HG03575 (cell line): ENCODE measurements at regions not wholly inside any gene's neighbourhood (a gene's known extent, or its start where the extent isn't known, plus 50 kb on each side); places are given as distances from the start of the nearest gene placed in this dataset.

ENCODE experiments used
- ATAC-seq: cut with Tn5 transposase; IDR thresholded peaks from one replicate; pipeline ENCODE4 v1.9.1; 2021; ENCODE audit not compliant: unreplicated experiment, insufficient number of reproducible peaks, low FRiP score; ENCODE audit errors: extremely low read depth

DNA sequence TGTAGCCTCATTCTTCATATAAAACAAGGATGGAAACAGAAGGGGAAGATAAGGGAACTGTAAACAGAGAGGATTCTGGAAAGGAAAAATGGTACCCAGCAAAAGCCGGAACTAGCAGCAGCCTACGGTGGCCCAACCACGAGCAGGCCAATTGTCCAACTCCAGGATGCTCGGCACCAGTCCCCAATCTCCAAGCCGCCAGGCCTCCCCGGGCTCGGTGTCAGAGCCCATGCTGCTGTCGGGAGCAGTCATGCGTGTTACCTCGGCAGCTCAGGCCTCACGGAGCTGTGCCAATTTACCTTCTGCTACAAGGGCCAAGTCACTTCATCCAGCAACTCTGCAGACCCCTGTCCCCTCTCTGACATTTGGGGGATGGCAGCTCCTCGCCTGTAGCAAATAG, 130.8 kb downstream of the ZBTB18 start:
- no peak for ATAC-seq

DNA sequence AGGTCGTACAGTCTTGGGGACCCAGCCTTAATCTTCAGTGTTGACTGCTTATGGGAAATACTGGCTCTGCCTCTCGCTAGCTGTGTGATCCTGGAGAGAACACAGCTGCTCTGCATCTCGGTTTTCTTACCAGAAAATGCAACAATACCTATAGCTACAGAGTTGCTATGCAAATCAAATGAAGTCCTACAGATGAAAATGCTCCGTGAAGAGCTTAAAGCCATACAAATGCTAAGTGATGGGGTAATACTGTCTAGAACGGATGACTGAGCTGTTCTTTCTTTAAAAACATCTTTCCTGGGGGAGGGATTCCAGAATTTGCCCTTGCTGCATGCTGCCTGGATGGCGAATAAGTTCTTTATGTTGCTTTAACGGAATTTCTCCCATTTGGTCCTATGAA, 132.0 kb downstream of the ZBTB18 start:
- no peak for ATAC-seq

DNA sequence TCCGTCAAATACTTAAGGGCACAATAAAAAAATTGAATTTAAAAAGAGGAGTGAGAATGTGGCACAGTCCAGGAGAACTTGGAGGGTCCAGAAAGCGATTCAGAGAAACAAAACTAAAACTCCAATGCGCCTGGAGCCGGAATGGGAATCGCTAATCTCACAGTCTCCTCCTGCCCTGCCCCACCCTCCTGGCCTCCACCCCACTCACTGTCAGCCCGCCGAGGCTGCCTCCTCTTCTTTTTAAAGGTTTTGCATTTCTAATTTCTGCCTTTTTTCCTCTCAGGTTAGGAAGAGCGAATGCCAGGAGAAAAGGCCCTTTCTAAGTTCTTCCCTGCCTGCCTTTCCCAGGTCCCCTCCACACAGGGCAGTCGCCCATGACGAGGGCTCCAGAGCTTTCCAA, 135.3 kb downstream of the ZBTB18 start:
- ATAC-seq = no peak

DNA sequence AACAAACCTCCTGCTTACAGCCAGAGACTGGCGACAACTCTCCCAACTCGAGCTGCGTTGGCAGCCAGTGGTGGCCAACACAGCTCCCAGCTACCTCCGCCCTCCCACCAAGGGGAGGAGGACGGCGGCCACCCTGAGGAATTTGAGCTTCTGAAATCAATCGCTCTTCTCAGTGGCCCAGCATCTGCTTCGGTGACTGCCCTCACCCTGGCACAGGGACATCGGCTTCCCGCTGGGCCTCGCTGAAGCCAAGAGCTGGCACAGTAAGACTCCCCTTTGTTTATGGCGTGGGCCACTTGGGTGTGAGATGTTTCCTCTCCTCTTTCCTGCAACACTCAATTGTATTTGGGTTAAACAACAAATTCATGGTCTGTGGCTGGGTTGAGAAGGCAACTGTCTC, 136.2 kb downstream of the ZBTB18 start:
- no peak for ATAC-seq

DNA sequence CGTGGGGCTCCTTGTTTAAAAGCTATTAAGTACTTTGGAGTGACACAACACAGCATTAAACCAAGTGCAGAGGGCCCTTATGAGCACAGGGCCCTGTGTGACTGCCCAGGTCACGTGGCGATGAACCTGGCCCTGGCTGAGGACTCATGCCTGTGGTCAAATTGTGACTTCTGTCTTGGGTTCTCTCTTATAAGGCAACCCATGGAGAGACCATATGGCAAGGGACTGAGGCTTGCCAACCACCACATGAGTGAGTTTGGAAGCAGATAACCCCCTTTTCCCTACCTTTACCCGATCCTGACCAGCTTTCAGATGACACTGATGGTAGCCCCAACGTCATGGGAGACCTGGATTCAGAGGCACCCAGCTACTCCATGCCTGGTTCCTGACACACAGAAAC, 140.5 kb downstream of the ZBTB18 start:
- ATAC-seq = no peak

DNA sequence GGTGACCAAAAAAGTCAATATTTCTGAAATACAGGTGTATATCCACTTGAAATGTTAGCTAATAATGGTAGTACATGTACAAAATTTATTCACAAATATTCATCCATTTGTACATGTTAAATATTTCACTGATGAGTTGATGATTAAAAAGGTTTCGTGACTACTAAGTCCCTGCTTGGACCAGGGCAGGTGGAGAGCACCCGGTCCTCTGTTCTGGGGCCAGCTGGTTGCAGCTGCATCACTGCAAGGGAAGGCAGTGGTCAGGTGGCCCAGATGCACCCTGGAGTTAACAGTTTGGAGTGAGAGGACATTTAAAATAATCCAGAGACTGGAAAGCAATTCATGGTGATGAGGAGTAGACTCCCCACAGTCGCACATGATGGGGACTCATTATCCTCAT, 141.2 kb downstream of the ZBTB18 start:
- ATAC-seq = no peak

DNA sequence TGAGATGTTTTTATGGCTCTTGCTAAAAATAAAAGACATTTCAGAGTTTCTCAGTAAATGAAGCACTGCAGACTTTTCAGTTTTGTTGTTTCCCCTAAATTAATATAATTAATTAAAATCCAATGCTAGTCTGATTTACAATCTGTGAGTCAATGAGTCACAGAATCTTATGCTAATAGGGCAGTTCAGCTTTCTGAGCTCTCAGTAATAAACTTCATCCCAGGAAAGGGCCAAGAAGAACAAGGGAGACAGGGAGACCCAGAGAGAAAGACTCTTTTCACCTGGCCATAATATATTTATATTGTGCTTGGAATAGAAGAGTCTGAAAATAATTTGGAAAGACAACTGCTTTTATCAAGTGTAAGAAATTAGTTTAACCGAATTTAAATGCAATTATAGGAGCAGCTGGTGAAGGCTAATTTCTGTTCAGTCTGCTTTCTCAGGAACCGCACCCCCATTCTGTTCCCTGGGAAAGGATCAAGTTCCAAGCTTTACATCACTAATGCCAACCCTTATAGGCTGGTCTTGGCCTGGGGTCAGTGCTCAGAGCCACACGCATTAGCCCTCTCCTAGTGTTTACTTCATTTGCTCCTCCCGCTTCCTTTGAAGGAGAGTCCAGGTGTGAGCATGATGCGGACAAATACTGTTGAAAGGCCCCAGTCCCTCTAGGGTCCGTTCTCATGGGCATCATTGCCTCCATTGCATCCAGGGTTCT, 145.6 kb downstream of the ZBTB18 start:
- no peak for ATAC-seq

DNA sequence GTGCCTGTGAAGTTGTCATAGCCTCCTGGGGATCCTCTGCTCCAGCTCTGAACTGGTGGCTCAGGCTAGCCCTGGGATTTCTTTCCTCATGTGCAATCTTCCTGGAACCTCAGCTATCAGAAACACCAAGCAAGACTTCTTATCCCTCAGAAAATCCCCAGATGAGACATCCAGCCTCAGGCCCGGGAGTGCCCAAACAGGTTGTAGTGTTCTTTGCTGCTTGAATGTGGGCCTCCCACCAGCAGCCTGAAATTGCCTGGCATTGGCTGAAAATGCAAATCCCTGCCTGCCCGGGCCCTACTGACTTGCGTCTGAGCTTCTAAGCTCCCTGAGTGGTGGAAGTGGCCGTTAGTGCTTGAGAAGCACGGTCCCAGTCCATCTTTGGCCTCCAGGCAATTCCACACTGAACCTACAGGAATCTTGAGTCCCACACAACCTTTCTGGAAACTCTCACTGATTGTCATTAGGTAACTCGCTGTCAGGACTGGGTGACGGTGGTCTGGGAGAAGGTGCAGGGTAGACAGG, 146.8 kb downstream of the ZBTB18 start:
- ATAC-seq = no peak

DNA sequence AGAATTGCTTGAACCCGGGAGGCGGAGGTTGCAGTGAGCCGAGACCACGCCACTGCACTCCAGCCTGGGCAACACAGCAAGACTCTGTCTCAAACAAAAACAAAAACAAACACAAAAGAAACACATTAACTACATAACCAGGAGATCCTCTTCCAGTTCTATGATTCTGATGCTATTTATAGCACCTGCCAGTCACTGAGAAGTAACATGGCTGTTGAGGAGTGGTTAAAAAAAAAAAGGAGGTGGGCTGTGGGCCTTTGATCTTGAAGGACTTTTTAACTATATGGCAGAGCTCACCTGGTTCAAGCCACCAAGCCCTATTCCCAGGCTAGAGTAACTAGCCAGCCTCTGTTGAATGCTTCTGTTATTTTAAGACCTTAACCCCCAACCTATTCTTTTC, 148.8 kb downstream of the ZBTB18 start:
- ATAC-seq = no peak

DNA sequence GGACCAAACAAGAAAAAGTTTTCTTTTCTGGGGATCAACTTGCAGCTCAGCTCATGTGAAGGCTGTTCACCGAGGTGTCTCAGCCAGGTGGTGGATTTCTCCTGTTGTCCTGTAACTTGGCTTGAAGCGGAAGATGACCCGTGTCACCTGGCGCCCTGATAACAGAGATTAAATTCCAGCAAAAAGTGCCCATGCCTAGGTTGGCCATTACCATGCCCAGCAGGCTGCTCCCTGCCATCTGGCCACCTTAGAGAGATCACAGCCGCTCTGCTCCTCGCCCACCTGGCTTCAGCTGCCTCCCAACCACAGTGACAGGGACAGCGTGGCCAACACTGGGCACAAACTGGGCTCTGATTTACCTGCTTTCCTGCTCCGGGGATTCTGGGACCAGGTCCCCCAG, 149.5 kb downstream of the ZBTB18 start:
- ATAC-seq = no peak

DNA sequence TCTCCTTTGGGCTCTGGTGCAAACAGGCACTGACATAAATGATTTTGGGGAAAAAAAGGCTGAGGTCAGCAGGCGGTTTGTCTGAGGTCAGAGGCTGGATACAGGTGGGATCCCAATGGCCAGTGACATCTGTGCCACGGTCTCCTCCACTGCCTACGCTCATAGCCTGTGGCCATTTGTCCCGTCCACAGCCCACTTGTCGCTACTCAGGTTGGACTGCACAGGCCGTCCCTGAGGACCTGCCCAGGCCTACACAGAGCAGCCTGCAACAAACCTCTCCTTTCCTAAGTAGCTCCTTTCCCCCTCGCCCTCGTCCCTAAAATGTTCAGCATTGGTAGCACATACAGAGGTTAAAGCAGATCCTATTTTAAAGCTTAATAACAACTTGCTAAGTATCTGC, 150.7 kb downstream of the ZBTB18 start:
- ATAC-seq = no peak

DNA sequence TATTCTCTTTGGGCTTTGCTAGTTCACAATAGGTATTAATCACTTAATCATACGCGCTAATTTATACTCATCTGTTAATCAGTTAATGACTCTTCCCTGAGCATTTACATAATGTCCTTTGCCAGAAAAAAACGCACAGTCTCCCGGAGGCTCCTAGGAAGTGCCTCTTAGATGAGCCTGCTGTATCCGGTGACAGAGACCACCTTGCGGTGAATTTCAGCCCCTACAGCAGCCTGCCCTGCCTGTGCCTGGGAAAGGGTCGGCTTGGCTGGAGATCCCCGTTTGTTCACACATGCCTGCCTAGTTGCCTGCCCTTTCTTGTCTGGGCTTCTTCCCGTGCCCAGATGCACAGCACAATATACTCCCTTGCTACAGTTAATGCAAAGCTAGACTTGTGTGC, 152.9 kb downstream of the ZBTB18 start:
- no peak for ATAC-seq

DNA sequence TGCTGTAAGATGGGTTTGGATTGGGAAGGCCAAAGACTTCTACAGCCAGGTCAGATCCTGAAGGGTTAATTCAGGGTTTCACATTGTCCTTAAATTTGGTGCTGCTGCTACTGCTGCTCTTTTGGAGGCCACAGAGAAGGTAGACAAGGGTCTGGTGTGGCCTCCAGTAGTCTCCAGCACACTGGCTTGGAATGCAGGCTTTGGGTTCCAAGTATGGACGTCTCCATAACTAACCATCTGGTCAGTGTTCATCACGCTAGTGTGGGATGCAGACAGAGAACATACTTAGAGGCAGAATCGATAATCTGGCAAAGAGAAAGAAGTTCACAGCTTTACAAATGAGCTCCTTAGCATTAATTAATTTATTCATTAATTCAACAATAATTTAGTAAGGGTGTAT, 154.1 kb downstream of the ZBTB18 start:
- no peak for ATAC-seq

DNA sequence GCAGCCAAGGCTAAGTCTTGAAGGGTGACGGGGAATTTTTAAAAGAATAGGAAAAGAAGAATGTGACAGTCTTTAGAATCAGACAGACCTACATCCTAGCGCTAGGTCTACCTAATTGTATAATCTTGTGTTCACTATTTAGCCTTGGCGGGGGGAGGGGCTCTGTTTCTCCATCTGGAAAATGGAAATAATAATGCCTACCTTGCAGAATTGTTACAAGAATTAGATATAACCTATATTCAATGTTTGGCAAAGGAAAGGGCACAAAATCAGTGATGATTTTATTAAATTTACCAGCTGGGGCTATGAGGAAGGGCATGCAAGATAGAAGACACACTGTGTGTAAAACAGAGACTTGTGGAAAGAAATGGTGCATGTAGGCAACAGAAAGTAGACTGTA, 154.8 kb downstream of the ZBTB18 start:
- ATAC-seq = no peak

DNA sequence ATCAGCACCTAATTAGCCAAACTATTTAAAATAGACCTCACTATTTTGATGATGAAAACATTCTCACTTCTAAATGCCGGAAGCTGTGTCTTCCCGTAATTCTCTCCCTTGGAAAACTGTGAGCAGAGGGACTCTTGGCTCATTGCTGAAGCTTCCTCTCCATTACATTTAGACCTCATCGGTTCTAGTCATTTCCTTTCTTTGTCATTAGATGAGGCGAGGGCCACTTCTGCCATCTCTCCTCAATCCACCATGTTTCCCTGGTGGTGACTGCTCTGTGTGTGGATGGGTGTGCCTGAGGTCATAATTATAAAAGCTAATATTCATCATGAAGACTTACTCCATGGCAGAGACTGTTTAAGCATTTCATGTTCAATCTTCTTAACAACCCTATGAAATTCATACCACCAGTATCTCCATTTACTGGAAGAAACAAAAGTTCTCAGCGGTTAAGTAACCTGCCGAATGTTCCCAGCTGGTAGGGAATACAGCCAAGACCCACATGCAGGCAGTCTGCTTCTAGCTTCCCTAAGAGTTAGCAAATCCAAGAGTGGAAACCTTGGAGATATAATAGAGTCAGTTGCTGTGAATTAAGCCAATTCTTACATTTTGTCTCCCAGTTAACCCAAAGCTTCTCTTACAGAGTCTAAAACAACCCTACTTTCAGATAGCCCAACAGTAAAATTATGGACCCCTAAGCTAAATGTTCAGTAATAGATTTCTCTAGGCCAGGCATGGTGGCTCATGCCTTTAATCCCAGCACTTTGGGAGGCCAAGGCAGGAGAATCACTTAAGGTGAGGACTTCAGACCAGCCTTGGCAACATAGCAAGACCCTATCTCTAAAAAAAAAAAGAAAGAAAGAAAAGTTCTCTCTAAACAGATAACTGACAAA, 156.2 kb downstream of the ZBTB18 start:
- no peak for ATAC-seq

DNA sequence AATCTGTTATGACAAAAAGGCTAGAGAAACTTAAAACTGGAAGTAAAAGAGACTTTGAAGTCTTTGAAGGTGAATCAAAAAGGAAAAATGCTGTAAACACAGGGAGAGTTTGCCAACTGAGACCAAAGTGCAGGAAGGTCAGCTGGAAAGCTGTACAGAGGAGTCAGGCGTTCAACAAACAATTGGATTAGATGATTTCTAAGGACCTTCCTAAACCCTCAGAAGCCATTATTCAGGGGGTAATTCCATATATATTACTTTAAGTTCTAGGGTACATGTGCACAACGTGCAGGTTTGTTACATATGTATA, 156.8 kb downstream of the ZBTB18 start:
- no peak for ATAC-seq

DNA sequence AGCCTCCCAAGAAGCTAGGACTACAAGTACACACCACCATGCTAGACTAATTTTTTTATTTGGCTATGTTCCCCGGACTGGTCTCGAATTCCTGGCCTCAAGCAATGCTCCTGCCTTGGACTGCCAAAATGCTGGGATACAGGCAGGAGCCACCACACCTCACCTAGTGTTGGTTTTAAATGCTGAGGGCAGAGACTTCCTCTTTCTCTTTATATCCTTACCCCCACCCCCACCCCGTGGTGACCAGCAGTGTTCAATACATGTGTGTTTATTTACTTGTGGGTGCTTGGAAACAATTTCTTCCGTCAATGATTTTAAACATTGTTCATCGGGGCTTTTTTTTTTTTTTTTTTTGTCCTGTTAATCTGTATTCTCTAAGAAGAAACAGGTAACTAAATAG, 158.9 kb downstream of the ZBTB18 start:
- no peak for ATAC-seq

DNA sequence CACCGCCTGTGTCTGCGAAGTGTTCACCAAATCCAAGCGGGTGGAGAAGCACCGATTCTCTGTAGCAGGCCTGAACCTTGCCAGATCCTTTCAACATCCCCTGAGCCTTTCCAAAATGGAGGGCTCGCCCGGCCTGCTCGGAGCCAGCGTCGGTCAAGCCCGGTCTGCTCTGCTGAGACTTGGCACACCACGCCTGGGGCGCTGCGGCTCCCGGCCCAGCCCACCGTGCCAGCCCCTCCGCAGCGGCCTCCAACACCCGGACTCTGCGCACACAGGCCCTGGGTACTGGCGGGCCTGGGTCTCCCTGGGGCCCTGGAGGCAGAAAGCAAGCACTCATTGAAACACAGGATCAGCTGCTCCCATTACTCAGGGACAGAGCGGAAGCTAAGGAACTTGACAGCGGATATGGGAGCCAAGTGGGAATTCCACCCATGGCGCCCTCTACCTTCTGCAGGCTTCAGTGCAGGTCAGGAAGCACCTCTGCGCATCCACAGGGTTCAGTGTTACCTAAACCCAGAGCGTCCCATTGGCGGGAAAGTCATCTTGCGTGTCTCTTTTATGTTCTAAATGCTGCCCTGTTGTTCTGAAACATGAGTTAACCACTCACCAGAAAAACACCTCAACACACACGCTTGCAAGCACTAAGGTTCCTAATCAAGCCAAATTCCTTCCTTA, 159.9 kb downstream of the ZBTB18 start:
- ATAC-seq = no peak

DNA sequence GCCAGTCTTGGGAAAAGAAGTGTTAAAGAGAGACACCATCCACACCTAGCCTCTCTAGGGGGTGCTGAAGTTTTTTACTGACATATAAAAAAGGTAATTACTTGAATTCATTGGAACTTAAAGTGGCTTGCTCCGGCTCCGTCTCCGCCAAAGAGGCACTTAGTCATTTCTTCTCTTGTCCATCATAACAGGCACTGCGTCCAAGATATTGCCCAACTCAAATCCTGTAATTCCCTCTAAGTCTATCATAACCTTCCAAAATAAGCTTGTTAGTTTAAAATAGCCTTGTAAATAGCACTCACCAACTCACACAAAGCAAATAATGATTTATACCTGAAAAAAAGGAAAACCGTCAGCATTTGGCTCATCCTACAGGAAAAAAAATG, 160.5 kb downstream of the ZBTB18 start:
- ATAC-seq = no peak

DNA sequence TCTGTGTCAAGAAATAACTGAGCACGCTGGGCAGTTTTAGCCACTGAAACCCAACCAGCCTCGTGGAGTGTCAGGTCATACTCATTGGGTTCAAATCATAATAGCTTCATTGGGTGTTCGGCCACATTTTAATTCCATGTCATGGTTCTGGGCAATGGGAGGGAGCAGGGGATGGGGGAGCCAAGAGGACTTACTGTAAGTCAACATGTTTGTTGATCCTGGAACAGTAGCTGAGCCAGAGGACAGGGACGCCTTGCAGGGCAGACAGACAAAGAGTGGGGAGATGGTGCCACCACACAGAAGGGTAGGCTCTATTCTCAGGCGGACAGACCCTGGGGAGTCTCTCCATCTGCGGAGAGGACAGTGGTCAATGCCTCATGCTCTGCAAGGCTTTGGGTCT, 161.1 kb downstream of the ZBTB18 start:
- ATAC-seq = no peak
